ENCODE measurements at regions not wholly inside any gene's neighbourhood (a gene's known extent, or its start where the extent isn't known, plus 50 kb on each side); places are given as distances from the start of the nearest gene placed in this dataset.

GRCh38 chr3:166388321-166388720 lies 551.1 kb upstream of the BCHE start:
- Histone ChIP-seq H3K9ac (ENCODE audit: low read length in 3 of 3) (no peak overlapping the region), H3K27ac (ENCODE audit: low read depth in 2 of 2, low read length in 2 of 2) (no peak overlapping the region), H3K27me3 (ENCODE audit: control insufficient read depth, insufficient read depth, low read length) (no peaks in the 10 kb centered on the region), H3K4me1 (ENCODE audit: control insufficient read depth in 2 of 3, insufficient read depth in 2 of 3, low read depth in 1 of 3, low read length in 3 of 3) (no peaks in the 10 kb centered on the region), H3K36me3 (ENCODE audit: control insufficient read depth in 2 of 3, insufficient read depth in 3 of 3, low read length in 3 of 3) (no peaks in the 10 kb centered on the region), H3K4me3 (ENCODE audit: low read length in 3 of 3) (no peak overlapping the region), H3K9me3 (ENCODE audit: control insufficient read depth in 2 of 3, insufficient read depth in 1 of 3, low read length in 3 of 3) (no peaks in the 10 kb centered on the region)
- intact Hi-C loops (cut with DNase I): no loop called here
- TF ChIP-seq CTCF (IDR thresholded peaks at IDR 0.05; ENCODE audit: borderline replicate concordance, extremely low read depth, insufficient read depth): no peak
- no peak for DNase-seq
- FAIRE-seq: no peak

- Histone ChIP-seq H3K27ac (ENCODE audit: low read depth in 2 of 2, low read length in 2 of 2) (no peak overlapping the region), H3K4me1 (ENCODE audit: control insufficient read depth in 2 of 3, insufficient read depth in 2 of 3, low read depth in 1 of 3, low read length in 3 of 3) (no peaks in the 10 kb centered on the region), H3K4me3 (ENCODE audit: low read length in 3 of 3) (no peak overlapping the region), H3K9ac (ENCODE audit: low read length in 3 of 3) (no peak overlapping the region), H3K36me3 (ENCODE audit: control insufficient read depth in 2 of 3, insufficient read depth in 3 of 3, low read length in 3 of 3) (no peaks in the 10 kb centered on the region), H3K9me3 (ENCODE audit: control insufficient read depth in 2 of 3, insufficient read depth in 1 of 3, low read length in 3 of 3) (no peaks in the 10 kb centered on the region), H3K27me3 (ENCODE audit: control insufficient read depth, insufficient read depth, low read length) (no peaks in the 10 kb centered on the region)
- DNase-seq (no peak), FAIRE-seq (no peak)
- intact Hi-C loops (cut with DNase I): no loop called here
- TF ChIP-seq CTCF (IDR thresholded peaks at IDR 0.05; ENCODE audit: borderline replicate concordance, extremely low read depth, insufficient read depth): no peak
These were observed 535.4 kb upstream of the BCHE start for GRCh38 chr3:166372571-166373106.

DNA sequence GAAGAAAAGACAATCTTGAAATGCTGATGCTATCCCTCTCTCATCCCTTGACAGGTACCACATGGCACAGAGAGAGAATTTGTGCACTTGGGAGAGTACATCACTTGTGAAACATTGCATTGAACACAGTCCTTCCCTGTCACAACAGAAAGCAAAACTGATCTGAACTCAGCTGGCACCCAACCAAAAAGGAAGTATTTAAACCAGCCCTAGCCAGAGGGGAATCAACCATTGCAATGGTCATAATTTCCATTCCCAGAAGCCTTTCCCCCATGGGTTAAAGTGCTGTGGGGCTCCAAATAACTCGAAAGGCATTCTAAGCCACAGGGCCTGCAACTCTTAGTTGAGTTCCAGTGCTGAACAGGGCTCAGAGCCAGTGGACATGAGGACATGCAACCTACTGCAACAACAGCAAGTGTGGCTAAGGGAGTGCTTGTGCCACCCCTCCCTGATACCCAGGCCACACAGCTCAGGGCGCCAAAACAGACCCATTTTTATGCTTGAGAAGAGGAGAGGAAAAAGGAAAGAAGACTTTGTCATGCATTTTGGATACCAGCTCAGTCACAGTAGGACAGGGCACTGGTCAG lies 530.8 kb upstream of the BCHE start:
- no peaks in the 10 kb centered on the region for H3K9me3 ChIP-seq (ENCODE audit: control insufficient read depth in 2 of 3, insufficient read depth in 1 of 3, low read length in 3 of 3)
- H3K9ac ChIP-seq (ENCODE audit: low read length in 3 of 3): no peak overlapping the region
- TF ChIP-seq CTCF (IDR thresholded peaks at IDR 0.05; ENCODE audit: borderline replicate concordance, extremely low read depth, insufficient read depth): no peak
- H3K36me3 ChIP-seq (ENCODE audit: control insufficient read depth in 2 of 3, insufficient read depth in 3 of 3, low read length in 3 of 3): no peaks in the 10 kb centered on the region
- no peaks in the 10 kb centered on the region for H3K4me1 ChIP-seq (ENCODE audit: control insufficient read depth in 2 of 3, insufficient read depth in 2 of 3, low read depth in 1 of 3, low read length in 3 of 3)
- intact Hi-C loops (cut with DNase I): no loop called here
- DNase-seq: peak in 2 of 5 donors; percentile 3 to 7
- no peak overlapping the region for H3K27ac ChIP-seq (ENCODE audit: low read depth in 2 of 2, low read length in 2 of 2)
- H3K27me3 ChIP-seq (ENCODE audit: control insufficient read depth, insufficient read depth, low read length): no peaks in the 10 kb centered on the region
- FAIRE-seq: no peak
- no peak overlapping the region for H3K4me3 ChIP-seq (ENCODE audit: low read length in 3 of 3)

GRCh38 chr3:166362698-166363097 lies 525.5 kb upstream of the BCHE start:
- Histone ChIP-seq H3K36me3 (ENCODE audit: control insufficient read depth in 2 of 3, insufficient read depth in 3 of 3, low read length in 3 of 3) (no peaks in the 10 kb centered on the region), H3K4me1 (ENCODE audit: control insufficient read depth in 2 of 3, insufficient read depth in 2 of 3, low read depth in 1 of 3, low read length in 3 of 3) (no peaks in the 10 kb centered on the region), H3K9me3 (ENCODE audit: control insufficient read depth in 2 of 3, insufficient read depth in 1 of 3, low read length in 3 of 3) (no peaks in the 10 kb centered on the region), H3K27me3 (ENCODE audit: control insufficient read depth, insufficient read depth, low read length) (no peaks in the 10 kb centered on the region), H3K4me3 (ENCODE audit: low read length in 3 of 3) (no peak overlapping the region), H3K27ac (ENCODE audit: low read depth in 2 of 2, low read length in 2 of 2) (no peak overlapping the region), H3K9ac (ENCODE audit: low read length in 3 of 3) (no peak overlapping the region)
- FAIRE-seq (no peak), DNase-seq (no peak)
- intact Hi-C loops (cut with DNase I): no loop called here
- no peak for TF ChIP-seq CTCF (IDR thresholded peaks at IDR 0.05; ENCODE audit: borderline replicate concordance, extremely low read depth, insufficient read depth)
